Activated CD8-positive, alpha-beta memory T cell treated with anti-CD3 and anti-CD28 coated beads, Interleukin-2, amount 50 U/mL, for 1 hour (primary cell): ENCODE measurements at regions not wholly inside any gene's neighbourhood (a gene's known extent, or its start where the extent isn't known, plus 50 kb on each side); places are given as distances from the start of the nearest gene placed in this dataset.

ENCODE experiments used
- DNase-seq: peaks from one replicate; pipeline ENCODE4 v3.0.0-alpha.2; 2020; ENCODE audit errors: extremely low read depth

DNA sequence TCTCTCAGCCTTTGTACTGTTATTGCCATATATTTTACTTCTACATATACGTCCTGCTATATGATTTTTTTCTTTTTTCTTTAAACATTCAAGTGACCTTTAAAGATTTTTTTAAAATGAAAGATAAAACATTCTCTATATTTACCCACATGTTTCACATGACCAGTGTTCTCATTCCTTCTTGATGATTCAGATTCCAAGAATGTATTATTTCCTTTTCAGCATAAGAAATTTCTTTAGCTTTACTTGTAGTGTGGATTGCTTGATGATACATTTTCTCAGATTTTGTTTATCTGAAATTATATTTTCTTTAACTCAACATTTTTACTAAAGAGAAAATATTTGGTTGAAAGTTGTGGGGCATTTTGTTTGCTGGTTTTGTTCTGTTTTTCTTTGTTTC lies 792.1 kb downstream of the BRINP1 start:
- no peak for DNase-seq

DNA sequence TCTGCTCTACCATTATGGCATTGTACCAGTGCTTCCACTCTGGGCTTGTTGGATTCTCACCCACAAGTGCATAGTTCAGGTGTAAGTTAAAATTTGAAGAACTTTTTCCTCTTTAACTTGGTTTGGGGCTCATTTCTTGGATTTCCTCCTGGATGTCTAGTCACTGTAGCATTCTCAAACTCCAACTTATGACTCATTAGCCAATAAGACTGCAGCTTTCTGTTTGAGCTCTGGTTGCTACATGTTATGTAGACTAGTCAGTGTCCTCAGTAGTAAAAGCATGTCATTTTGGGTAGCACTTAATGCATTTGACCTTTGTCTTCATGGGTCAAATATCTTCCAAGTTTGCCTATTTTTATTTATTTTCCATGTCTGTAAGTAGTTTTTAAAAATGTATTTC lies 790.8 kb downstream of the BRINP1 start:
- DNase-seq = no peak

DNA sequence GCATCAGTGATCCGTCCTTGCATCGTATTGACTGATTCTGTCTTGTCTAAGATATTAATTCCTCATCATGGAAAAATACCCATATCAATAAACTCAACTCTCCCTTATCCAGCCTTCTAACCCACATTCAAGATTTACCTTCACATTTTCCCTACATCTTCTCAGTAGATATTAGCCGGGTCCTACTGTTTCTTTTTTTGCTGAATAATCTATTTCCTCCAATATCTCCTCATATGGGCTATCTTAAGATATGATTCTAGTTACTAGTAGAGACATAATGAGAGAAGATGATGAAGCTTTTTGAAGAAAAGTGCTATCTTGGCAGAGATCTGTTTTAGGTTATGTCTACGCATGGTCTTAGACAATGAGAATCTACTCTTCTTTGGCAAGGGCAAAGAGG lies 785.8 kb downstream of the BRINP1 start:
- no peak for DNase-seq

DNA sequence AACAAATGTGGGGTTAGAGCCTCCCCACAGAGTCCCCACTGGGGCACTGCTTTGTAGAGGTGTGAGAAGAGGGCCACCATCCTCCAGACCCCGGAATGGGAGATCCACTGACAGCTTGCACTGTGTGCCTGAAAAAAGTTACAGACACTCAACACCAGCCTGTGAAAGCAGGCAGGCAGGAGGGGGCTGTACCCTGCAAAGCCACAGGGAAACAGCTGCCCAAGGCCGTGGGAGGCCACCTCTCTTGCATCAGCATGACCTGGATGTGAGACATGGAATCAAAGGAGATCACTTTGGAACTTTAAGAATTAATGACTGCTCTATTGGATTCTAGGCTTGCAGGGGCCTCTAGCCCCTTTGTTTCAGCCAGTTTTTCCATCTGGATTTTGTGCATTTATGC lies 782.3 kb downstream of the BRINP1 start:
- DNase-seq = no peak

DNA sequence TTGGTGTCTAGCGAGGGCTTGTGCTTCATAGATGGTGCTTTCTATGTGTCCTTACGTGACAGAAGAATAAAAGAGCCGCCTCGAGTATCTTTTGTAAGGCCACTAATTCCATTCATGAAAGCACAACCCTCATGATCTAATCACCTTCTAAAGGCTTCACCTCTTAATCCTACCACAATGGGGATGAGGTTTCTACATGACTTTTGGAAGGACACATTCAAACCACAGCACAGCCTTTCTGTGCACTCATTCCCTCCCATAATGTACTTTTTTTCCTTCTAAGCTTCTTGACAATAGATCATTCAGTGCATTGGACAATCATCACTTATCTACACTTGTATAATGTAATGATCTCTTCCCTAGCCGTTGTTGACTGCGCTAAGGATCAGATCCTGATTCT lies 774.8 kb downstream of the BRINP1 start:
- no peak for DNase-seq

DNA sequence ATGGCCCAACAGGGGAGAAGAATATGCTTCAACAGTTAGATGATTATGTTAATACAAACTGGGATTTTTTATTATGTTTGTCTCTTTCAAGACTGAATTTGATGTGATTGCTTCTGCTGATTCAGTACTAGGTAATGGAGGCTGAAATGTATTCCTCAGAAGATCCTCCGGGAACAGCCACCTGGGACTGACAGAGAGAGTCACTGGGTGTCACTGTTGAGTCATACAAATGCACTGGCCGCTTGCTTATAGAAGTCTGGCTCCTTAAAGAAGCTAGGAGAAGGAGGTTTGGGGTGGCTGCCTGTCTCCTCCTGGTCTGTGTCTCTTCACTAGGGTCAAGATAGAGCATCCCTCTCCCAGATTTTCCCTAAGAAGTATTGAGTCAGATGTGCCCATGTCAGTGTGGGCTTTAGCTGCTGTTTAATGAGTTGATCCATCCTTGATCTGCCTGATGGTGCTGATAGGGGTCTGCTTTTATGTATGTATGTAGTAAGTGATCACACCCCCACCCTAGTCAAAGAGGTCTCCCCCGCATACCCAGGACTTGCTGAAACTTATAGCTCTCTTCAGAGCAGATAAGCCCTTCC lies 773.4 kb downstream of the BRINP1 start:
- DNase-seq = no peak

DNA sequence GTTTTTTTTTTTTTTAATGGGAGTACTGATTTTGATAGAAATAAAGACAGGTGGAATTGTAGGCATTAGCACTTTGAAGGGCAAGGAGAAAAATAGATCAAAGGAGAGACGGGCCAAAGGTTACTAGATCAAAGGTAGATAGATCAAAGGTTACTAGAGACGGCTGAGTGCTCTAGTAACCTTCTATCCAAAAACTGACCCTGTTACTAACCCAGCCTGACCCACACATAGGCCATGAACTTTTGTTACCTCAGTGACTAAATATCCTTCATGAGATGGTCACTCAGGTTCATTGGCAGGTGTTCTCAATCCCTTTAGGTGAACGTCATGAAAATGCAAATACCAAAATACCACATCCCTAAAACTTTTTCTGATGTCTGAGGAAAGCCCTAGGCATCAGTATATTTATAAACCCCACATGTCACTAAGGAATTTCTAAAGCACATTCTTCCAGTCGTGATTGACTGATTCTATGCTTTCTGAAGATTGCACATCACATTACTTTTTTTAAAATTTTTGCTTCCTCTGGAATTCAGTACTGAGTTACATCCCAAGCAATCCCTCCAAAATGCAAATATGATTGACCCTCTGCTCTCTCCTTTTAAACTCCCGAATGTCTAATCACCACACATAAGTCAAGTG lies 772.7 kb downstream of the BRINP1 start:
- no peak for DNase-seq

DNA sequence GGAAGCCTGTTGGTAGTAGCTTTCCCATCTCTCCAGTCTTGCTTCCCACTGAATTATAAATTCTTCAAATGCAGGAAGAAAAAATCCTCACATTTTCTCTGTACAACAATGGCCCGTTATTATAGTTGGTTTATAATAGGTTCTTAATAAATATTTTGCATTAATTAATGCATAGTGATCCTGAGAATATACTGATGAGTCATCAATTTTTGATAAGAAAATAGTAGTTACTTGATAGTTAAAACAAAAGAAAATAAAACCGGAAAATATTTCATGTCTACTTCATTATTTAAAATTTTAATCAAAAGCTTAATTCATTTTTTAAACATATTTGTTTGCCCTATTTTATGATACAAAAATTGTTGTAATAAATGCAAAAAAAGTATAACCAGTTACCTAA lies 762.6 kb downstream of the BRINP1 start:
- DNase-seq = no peak

DNA sequence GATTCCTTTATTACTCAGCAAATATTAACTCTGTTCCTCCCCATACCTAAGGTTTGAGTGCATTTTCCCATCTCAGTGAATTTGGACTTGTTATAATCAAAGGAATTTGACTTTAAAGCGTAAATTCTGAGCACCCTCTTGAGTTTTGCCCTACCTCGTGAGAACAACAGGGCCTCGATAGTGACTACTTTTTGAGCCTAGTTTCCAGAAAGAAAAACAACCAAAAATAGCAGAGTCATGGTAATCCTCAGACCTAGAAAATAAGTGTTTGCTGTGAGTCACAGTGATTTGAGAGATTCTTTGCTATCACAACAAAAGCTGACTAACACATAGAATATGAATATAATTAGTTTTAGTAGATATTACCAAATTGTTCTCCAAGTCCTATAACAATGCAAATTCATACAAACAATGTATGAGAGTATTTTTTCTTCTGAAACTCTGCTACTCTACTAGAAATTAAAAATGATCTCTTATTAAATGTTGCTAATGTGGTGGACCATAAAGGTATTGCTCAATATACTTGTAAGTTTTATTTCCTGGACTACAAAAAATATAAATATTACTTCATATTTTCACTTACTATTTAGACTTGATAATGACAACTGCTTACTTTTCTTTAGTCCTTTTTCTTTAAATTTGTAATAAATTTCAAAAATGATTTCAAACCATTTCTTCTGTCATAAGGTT lies 759.7 kb downstream of the BRINP1 start:
- no peak for DNase-seq

DNA sequence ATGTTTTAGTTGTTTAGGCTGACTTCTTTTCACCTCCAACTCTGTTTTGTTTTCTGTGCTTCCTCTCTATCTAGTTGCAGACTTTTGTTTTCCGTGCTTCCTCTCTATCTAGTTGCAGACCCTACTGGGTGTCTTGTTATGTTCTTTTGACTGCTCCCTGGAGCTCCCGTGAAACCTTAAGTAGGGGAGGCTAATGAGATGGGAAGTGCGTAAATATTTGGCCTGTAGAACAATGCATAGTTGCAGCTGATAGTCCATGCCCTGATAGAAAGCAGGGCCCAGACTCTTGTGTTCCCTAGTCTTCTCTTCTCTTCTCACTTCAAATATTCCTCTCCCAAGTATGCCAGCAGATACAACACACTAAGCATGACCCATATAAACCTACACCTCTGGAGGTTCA lies 757.0 kb downstream of the BRINP1 start:
- DNase-seq = no peak

DNA sequence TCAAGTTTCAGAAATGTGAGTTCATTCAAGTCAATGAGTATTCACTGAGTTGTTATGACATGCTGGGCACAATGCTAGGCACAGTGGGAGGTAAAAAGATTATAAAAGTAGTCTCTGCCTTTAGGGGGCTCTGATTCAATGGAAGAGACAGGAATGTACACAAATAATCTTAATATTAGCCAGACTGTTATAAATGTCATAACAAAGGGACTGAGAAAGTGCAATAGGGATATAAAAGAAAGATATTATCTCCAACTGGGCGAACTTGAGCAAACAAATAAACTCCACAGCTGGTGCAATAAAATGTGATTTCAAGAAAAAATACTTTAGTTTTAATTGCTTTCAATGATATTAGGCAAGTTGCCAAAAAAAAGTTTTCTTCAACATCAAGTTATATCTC lies 755.2 kb downstream of the BRINP1 start:
- no peak for DNase-seq

DNA sequence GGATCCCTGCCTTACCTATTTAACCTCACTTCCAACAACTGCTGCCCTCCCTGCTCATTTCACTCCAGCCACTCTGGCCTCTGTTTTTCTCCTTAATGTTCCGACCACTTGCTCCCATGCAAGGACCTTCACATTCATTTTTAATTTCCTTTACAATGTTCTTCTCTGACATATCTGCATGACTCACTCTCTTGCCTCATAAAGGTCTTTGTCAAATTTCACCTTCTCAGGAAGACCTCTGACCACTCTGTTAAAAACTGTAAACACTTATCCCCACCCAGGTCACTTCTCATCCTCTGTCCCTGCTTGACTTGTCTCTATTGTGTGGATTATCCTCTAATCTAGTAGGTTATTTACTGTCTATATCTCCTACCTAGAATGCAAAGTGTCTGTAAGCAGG lies 751.2 kb downstream of the BRINP1 start:
- DNase-seq = no peak

DNA sequence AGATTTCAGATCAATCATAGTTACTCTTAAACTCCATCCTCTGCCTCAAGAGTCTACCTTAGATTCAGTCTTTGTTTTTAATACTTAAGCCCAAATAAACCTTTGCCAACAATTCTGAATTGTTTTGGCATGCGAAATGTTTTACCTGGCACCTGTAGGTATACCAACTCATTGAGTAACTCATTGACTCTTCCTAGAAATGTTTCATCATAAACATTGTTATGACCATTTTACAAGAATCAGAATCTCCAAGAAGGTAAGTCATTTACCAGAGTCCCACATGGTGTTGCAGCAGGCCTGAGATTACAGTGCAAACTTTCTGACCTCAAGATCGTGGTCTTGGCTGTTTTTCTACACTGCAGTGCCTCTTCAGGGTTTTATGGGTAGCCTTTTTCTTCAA lies 750.4 kb downstream of the BRINP1 start:
- DNase-seq = no peak

DNA sequence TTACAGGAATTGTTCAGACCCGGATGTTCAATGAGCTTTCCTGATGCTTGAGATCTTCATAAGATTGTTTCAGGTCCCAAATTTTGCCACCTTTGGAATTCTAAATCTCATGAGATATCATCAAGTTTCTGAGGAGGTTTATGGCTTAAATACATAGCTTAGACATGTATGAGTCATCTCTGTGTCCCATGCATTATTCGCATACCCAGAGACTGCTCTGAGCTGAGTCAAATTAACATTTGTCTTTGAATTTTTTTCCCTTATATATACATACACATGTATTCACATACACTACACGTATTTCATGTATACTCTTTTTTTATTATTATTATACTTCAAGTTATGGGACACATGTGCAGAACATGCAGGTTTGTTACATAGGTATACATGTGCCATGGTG lies 744.6 kb downstream of the BRINP1 start:
- DNase-seq = no peak

DNA sequence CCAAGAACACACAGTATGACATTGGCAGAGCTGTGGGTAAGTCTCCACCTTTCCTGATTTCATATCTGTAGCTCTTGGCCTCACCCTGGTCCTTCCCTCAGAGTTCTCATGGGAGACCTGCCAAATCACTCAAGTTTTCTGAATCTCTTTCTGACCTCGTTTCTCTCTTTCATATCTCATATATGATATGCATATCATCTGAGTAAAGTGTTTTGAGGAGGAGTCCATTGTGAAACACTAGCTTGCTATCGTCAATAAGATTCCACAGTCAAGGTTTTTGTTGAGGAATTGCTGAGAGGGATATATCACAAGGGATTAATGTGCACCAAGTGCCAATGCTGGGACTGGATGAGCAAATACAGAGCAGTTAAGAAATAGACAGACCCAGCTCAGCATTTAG lies 739.2 kb downstream of the BRINP1 start:
- no peak for DNase-seq

DNA sequence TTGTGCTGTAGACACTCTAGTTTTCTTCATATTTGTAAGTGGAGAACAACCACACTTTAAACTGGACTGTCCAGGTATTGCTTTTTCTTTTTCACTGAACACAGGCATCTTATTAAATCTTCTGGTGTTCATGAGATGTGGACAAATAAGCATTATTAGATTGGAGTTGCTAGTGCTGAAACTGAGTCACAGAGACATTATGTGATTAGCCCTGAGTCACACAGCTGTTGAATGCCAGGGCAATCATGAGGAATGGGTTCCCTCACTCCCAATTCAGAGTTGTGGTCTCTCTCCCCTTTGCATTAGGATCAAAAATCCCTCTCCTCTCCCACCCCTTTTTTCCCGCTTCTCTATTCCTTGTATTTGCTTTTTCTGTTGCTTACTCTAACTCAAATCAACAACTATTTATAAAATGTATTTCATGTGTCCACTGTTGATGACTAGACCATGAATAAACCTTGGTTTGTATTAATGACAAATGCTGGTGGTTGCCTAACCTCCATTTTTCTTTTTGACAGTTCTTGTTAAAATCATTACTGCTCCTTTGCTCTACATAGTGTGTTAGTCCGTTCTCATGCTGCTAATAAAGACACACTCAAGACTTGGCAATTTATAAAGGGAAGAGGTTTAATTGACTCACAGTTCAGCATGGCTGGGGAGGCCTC lies 738.2 kb downstream of the BRINP1 start:
- no peak for DNase-seq

DNA sequence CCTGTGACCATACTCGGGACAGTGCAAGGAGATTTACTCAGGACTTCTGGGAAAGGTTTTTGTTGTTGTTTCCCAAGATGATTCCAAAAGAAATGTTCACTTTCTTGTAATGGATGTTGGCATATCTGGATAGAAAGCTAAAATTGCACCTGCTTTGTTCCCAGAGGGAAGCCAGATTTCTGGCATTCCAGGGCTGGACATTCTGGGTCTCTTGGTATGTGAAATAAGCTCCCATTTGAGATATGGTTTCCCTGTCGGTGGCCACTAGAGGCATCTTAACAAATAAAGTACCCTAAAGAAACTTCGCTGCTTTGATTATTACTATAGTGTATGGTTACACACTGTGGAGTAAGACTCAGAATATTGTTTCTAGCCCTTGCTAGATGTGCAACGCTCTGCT lies 737.3 kb downstream of the BRINP1 start:
- DNase-seq = no peak

DNA sequence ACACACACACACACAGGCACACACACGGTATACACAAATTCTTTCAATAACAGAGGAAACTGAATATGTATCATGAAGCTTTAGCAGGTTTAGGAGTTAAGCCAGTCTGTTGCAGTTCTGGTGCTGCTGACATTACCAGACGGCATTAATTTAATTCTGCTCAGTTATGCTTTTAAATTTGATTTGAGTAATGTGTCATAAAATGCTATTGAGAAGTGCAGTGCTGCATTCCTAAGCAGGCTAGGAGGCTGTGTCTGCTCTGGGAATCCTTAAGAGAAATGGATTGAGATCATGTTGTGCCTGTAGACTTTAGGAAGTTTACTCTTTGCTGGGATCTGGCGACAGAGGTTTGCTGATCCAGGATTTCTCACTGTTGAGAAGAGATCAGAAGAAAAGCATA lies 733.8 kb downstream of the BRINP1 start:
- DNase-seq = no peak

DNA sequence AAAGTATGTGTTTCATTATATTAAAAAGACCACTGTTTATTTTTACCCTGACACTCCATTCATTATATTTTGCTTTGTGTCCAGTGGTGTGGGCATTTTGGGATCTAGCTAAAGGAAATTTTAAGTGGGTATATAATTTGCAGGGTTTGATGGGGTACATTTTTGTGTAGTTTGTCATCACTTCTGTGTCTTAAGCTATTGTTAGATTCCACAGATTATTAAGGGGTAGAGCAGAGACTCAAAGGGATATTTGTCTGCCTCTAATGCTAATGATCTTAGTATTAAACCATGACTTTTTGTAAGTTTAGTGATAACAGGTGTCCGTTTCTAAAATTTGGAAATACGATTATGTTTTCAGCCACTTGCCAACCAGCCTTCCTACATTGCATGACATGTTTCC lies 731.6 kb downstream of the BRINP1 start:
- no peak for DNase-seq

DNA sequence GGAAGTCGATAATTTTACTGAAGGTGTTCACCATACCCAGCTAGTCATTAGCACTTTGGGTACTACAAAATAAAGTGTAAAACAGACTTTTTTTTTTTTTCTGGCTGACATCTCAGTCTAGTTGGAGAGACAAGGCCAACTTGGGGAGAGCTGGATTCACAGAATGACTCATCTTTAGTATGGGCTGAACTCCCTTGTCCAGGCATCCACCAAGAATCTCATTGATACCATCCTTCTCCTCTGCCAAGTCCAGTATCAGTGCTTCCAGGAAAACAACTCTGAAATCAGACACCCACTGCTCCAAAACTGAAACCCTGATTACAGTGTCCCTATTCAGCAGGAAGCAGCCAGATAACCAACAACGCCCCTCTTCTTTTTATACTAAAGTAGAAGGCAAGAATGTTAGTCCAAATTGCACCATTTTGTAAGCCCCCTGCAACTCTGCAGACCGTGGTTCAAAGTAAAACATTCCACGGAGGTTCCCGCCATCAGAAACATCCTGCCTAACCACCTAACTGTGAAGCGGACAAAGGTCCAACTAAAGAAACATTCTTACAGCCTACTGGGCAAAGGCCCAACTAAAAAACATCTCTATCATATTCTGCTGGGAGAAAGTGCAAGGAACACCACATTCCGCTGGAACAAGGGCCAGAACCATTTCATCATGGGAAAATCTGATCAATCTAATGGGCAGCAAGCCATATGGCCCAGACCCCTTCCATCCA lies 728.2 kb downstream of the BRINP1 start:
- no peak for DNase-seq

DNA sequence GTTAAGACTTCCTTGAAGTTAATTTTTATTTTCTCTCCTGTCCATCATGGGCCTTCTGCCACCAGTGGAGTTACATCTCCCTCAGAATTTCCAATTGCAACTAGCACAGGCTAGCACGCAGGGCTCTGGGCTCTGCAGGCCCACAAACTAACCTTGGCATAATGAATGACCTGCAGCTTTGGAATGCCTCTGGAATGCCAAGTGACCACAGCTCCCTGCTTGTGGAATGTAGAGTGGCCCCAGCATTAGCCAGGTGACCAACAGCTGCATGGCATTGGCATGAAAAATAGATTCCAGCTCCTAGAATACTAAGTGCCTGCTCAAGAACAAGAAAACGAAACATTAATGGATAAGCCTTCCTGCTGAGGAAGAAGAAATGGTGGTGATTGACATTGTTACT lies 726.1 kb downstream of the BRINP1 start:
- DNase-seq = no peak

DNA sequence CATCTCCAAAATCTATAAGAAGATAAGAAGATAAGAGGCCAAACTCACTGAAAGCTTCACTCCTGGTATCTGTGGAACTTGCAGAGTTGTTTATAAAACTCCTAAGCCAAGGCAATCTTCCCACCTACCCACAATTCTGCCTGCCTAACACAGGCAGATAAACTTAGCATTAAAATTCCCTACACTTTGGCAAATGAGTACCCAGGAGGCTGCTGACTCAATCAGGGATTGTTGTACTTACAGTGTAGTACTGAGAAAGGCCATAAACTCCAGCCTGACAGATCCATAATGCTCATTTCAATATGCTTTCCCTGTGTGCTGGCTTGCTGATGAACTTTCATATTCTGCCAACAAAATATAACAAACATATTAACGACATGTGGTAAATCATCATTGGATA lies 725.2 kb downstream of the BRINP1 start:
- DNase-seq = no peak
